ENCODE measurements at regions not wholly inside any gene's neighbourhood (a gene's known extent, or its start where the extent isn't known, plus 50 kb on each side); places are given as distances from the start of the nearest gene placed in this dataset.

DNA sequence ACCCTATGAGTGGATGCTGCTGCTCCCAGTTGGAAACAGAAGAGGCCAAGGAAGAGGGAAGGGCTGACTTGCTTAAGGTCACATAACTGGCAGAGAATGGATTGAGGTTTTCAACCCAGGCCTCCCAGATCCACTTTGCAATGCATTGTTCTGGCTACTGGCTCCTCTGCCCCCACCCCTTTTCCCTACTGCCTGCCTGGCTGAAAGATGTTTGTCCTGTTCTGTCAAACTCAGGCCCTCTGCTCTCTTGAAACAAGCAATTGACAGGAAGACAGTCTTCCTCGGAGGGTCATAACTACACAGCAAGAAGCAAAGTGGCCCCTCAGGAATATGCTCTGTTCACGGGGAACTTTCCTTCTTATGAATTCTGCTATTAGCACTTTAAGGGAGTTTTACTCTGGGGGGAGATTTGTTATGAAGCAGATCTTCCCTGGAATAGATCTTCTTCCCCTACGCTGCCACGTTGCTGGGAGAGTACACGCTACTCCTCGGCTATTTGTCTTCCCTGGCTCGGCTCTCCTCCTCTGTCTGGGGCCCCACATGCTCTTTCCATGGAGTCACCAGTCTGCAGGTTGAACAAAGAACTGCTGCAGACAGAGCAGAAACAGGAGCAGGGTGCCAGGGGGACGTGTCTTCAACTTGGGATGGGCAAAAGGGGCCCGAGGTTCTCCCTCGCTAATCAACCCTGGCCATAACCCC lies 436.1 kb downstream of the TYW1 start:
- H3K27ac ChIP-seq, result no peak overlapping the region
- H3K9me3 ChIP-seq (ENCODE audit: low read depth, low read length), result no peaks in the 10 kb centered on the region
- no peak for DNase-seq (ENCODE audit: low read depth, low spot score)
- no peaks in the 10 kb centered on the region for H3K36me3 ChIP-seq (ENCODE audit: insufficient read depth, low read length)
- H3K4me3 ChIP-seq, result no peak overlapping the region
- TF ChIP-seq FOXP2 (optimal IDR thresholded peaks at IDR 0.05; ENCODE audit: control extremely low read depth, extremely low read length, insufficient read depth) (no peak), EZH2 (IDR thresholded peaks at IDR 0.05) (no peak), POLR2AphosphoS5 (IDR thresholded peaks at IDR 0.05; ENCODE audit: borderline replicate concordance, low read depth, low read length) (no peak)
- no peak overlapping the region for H3K9ac ChIP-seq (ENCODE audit: insufficient read length)

DNA sequence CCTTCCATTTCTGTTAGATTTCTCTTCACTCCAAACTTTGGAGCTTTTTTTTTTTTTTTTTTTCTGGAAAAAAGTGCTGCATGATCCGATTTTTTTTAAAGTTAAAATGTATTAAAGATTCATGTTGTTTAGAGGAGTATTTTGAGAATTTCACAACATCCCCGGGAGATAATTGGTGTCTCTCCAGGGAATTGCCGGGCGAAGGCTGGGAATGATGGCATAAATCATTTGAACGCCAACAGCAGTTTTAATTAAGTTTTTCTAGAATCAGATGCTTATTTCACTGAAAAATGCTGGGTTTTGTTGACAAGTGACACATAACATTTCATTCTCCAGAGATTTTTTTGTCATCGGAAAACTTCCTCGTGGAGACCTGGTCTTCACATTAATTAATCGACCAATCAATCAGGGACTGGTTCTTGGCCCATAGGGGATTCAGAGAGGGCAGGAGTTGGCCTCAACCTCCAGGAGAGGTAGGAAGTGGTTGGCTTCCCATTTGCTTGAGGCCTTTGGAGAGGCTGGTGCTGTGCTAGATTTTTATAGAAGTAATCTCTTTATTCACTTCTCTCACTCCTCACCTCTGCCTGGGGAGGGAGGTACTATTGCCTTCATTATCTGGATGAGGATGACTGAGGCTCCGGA lies 439.4 kb downstream of the TYW1 start:
- TF ChIP-seq EZH2 (IDR thresholded peaks at IDR 0.05) (no peak), POLR2AphosphoS5 (IDR thresholded peaks at IDR 0.05; ENCODE audit: borderline replicate concordance, low read depth, low read length) (no peak; the same call in 1 of the 2 replicates), FOXP2 (optimal IDR thresholded peaks at IDR 0.05; ENCODE audit: control extremely low read depth, extremely low read length, insufficient read depth) (peak; percentile 26)
- DNase-seq (ENCODE audit: low read depth, low spot score), result peak; percentile 59
- Histone ChIP-seq H3K4me3 (0 out of 2 replicates have a peak overlapping the region, but pooled peaks have one; percentile 15), H3K27ac (peak overlapping the region; percentile 44; the same call in 1 of the 2 replicates), H3K36me3 (ENCODE audit: insufficient read depth, low read length) (no peaks in the 10 kb centered on the region), H3K9ac (ENCODE audit: insufficient read length) (no peak overlapping the region), H3K9me3 (ENCODE audit: low read depth, low read length) (no peaks in the 10 kb centered on the region)

DNA sequence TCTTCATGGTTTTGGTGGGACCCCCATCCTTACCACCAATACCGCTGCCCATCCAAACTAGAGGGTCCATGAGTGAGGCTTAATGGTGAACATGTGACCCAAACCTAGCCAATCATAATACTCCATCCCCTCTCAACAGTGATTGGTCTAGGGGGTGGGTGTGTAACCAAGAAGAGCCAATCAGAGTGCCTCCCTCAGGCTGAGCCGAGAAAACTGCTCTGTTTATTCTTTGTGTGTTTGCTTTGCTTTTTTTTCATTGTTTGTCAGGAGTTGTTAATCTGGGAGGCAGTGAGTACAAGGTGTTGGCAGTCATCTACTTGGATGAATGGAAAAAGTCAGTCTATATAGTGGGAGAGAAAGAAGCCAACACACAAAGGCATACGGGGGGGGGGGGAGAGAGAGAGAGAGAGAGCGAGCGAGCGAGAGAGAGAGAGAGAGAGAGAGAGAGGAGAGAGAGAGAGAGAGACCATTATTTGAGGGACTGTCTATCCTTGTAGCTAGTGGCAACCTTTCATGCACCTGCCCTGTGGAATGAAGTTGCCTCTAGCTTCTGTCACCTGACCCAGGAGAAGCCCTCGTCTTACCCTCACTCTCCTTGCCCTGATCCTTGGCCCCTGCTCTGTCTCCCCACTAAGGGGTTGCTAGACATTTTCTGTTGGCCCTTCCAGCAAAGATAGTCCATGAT lies 441.7 kb downstream of the TYW1 start:
- no peak overlapping the region for H3K27ac ChIP-seq
- no peak overlapping the region for H3K9ac ChIP-seq (ENCODE audit: insufficient read length)
- H3K9me3 ChIP-seq (ENCODE audit: low read depth, low read length), result no peaks in the 10 kb centered on the region
- H3K36me3 ChIP-seq (ENCODE audit: insufficient read depth, low read length), result no peaks in the 10 kb centered on the region
- no peak overlapping the region for H3K4me3 ChIP-seq
- DNase-seq (ENCODE audit: low read depth, low spot score), result no peak
- no peak for TF ChIP-seq EZH2 (IDR thresholded peaks at IDR 0.05)
- TF ChIP-seq FOXP2 (optimal IDR thresholded peaks at IDR 0.05; ENCODE audit: control extremely low read depth, extremely low read length, insufficient read depth), result no peak
- TF ChIP-seq POLR2AphosphoS5 (IDR thresholded peaks at IDR 0.05; ENCODE audit: borderline replicate concordance, low read depth, low read length), result no peak

DNA sequence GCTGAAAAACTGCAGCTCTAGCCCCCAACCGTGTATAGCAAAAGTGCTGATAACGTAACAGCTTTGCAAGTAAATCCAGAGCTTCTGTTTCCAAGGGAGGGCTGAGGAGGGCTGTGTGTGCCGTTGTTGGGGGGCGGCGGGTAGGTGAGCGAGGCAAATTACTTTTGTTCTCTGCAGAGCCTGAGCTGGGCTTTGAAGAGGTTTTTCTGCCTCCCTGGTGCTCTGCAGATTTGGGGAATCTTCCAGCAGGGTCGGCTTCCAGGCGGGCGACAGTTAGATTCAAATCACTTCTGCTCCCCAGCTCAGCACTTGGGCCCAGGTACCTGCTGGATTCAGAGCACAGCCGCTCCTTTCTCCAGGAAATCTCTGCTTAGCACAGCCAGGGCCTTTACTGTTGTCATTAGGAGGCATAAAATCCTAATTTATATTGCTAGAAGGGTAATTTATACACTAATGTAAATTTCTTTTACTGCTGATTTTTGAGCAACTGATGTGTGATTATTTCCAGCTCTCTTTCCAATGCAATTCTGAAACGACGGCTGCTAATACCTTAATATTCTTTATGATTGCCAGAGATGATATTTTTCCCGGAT lies 442.4 kb downstream of the TYW1 start:
- Histone ChIP-seq H3K27ac (no peak overlapping the region), H3K9ac (ENCODE audit: insufficient read length) (no peak overlapping the region), H3K9me3 (ENCODE audit: low read depth, low read length) (no peaks in the 10 kb centered on the region), H3K36me3 (ENCODE audit: insufficient read depth, low read length) (no peaks in the 10 kb centered on the region), H3K4me3 (no peak overlapping the region)
- no peak for TF ChIP-seq POLR2AphosphoS5 (IDR thresholded peaks at IDR 0.05; ENCODE audit: borderline replicate concordance, low read depth, low read length)
- TF ChIP-seq FOXP2 (optimal IDR thresholded peaks at IDR 0.05; ENCODE audit: control extremely low read depth, extremely low read length, insufficient read depth), result no peak
- no peak for TF ChIP-seq EZH2 (IDR thresholded peaks at IDR 0.05)
- DNase-seq (ENCODE audit: low read depth, low spot score), result no peak

DNA sequence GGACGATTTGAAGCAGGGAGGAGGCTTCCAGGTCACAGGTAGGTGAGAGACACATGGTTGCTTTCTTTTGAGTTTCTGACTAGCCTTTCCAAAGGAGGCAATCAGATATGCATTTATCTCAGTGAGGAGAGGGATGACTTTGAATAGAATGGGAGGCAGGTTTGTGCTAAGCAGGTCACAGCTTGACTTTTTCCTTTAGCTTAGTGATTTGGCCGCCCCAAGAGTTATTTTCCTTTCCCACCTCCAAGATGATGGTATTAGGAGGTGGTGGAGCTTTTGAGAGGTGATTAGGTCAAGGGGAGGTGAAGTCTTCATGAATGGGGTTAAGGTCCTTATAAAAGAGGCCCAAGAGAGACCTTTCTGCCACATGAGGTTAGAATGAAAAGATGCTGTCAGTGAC lies 443.7 kb downstream of the TYW1 start:
- no peak for DNase-seq (ENCODE audit: low read depth, low spot score)
- no peaks in the 10 kb centered on the region for H3K9me3 ChIP-seq (ENCODE audit: low read depth, low read length)
- no peak overlapping the region for H3K9ac ChIP-seq (ENCODE audit: insufficient read length)
- no peak for TF ChIP-seq EZH2 (IDR thresholded peaks at IDR 0.05)
- TF ChIP-seq FOXP2 (optimal IDR thresholded peaks at IDR 0.05; ENCODE audit: control extremely low read depth, extremely low read length, insufficient read depth), result no peak
- TF ChIP-seq POLR2AphosphoS5 (IDR thresholded peaks at IDR 0.05; ENCODE audit: borderline replicate concordance, low read depth, low read length), result no peak
- no peak overlapping the region for H3K4me3 ChIP-seq
- H3K27ac ChIP-seq, result no peak overlapping the region
- no peaks in the 10 kb centered on the region for H3K36me3 ChIP-seq (ENCODE audit: insufficient read depth, low read length)

DNA sequence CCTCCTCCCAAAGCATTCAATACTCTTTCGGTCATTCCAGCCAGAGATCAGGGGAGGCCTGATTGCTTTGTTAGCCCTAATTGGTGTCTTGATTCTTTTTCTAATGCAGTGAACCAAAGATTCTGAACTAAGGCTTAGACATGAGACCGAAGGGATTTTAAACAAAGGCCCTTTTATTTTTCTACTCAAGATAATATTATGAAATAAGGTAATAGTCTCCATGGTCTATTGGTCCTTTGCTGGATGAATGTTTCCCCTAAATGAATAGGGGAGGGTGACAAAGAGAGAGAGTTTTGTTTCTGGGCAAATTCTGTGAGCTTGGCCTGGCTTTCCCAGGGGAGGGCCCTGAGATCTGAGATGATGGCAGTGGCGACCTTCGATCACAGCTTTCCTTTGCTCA lies 449.1 kb downstream of the TYW1 start:
- DNase-seq (ENCODE audit: low read depth, low spot score), result no peak
- no peak overlapping the region for H3K9ac ChIP-seq (ENCODE audit: insufficient read length)
- H3K36me3 ChIP-seq (ENCODE audit: insufficient read depth, low read length), result no peaks in the 10 kb centered on the region
- no peak overlapping the region for H3K27ac ChIP-seq
- no peak overlapping the region for H3K4me3 ChIP-seq
- TF ChIP-seq EZH2 (IDR thresholded peaks at IDR 0.05) (no peak), POLR2AphosphoS5 (IDR thresholded peaks at IDR 0.05; ENCODE audit: borderline replicate concordance, low read depth, low read length) (no peak), FOXP2 (optimal IDR thresholded peaks at IDR 0.05; ENCODE audit: control extremely low read depth, extremely low read length, insufficient read depth) (no peak)
- H3K9me3 ChIP-seq (ENCODE audit: low read depth, low read length), result no peaks in the 10 kb centered on the region

DNA sequence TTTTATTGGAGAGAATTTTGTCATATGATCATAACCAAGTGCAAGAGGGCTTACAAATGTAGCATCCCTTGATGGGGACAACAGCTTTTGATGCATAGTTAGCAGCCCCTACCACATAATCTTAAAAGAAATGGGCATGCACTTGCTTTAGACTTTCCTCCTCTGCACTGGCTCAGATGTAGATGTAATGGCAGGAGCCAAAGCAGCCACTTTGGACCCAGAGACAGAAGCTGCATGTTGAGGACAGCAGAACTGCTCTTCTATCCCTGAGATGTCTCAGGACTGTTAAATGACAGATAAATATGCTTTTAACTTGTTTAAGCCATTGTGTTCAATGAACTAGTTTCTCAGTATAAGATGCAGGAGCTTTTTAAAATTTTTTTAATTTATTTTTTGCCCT lies 450.7 kb downstream of the TYW1 start:
- H3K9me3 ChIP-seq (ENCODE audit: low read depth, low read length), result no peaks in the 10 kb centered on the region
- H3K9ac ChIP-seq (ENCODE audit: insufficient read length), result no peak overlapping the region
- no peak overlapping the region for H3K4me3 ChIP-seq
- DNase-seq (ENCODE audit: low read depth, low spot score), result no peak
- no peaks in the 10 kb centered on the region for H3K36me3 ChIP-seq (ENCODE audit: insufficient read depth, low read length)
- H3K27ac ChIP-seq, result no peak overlapping the region
- TF ChIP-seq POLR2AphosphoS5 (IDR thresholded peaks at IDR 0.05; ENCODE audit: borderline replicate concordance, low read depth, low read length) (no peak), EZH2 (IDR thresholded peaks at IDR 0.05) (no peak), FOXP2 (optimal IDR thresholded peaks at IDR 0.05; ENCODE audit: control extremely low read depth, extremely low read length, insufficient read depth) (no peak)

DNA sequence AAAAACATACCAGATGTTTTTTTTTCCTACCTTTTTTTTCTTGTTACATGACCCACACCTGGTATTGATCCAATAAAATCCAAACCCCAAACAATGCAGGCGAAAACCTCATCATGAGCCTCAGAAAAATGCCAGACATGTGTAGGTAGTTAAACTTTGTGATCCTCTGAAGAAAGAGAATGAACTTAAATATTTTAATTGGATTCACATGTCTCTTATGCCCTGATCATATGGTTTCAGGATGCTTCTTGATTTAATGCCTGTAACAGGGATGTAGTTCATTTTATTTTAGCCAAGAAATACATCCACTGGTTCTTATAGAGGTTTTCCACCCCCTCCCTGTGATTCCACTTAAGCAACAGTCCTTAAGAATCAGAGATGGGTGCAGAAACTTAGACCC lies 451.6 kb downstream of the TYW1 start:
- no peaks in the 10 kb centered on the region for H3K9me3 ChIP-seq (ENCODE audit: low read depth, low read length)
- no peak for TF ChIP-seq POLR2AphosphoS5 (IDR thresholded peaks at IDR 0.05; ENCODE audit: borderline replicate concordance, low read depth, low read length)
- TF ChIP-seq EZH2 (IDR thresholded peaks at IDR 0.05), result no peak
- TF ChIP-seq FOXP2 (optimal IDR thresholded peaks at IDR 0.05; ENCODE audit: control extremely low read depth, extremely low read length, insufficient read depth), result no peak
- no peak overlapping the region for H3K9ac ChIP-seq (ENCODE audit: insufficient read length)
- H3K27ac ChIP-seq, result no peak overlapping the region; the same call in 1 of the 2 replicates
- no peaks in the 10 kb centered on the region for H3K36me3 ChIP-seq (ENCODE audit: insufficient read depth, low read length)
- H3K4me3 ChIP-seq, result no peak overlapping the region
- no peak for DNase-seq (ENCODE audit: low read depth, low spot score)
